GM19397 (cell line): ENCODE measurements at regions not wholly inside any gene's neighbourhood (a gene's known extent, or its start where the extent isn't known, plus 50 kb on each side); places are given as distances from the start of the nearest gene placed in this dataset.

Source experiments
- ATAC-seq: cut with Tn5 transposase; IDR thresholded peaks from one replicate; pipeline ENCODE4 v1.9.1; 2021; ENCODE audit warnings: mild to moderate bottlenecking, moderate library complexity; ENCODE audit not compliant: unreplicated experiment

DNA sequence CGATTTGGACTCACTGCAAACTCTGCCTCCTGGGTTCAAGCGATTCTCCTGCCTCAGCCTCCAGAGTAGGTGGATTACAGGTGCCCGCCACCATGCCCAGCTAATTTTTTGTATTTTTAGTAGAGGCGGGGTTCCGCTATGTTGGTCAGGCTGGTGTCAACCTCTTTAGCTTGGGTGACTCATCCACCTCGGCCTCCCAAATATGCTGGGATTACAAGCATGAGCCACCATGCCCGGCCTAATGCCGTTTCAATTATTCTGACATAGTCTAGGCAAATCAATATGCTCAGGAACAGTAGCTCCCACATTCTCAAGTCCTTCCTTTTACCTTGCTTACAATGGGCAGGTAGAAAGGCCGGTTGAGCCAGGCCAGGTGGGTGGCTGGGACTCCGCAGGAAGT is 82.0 kb upstream of the EEA1 start:
- no peak for ATAC-seq

DNA sequence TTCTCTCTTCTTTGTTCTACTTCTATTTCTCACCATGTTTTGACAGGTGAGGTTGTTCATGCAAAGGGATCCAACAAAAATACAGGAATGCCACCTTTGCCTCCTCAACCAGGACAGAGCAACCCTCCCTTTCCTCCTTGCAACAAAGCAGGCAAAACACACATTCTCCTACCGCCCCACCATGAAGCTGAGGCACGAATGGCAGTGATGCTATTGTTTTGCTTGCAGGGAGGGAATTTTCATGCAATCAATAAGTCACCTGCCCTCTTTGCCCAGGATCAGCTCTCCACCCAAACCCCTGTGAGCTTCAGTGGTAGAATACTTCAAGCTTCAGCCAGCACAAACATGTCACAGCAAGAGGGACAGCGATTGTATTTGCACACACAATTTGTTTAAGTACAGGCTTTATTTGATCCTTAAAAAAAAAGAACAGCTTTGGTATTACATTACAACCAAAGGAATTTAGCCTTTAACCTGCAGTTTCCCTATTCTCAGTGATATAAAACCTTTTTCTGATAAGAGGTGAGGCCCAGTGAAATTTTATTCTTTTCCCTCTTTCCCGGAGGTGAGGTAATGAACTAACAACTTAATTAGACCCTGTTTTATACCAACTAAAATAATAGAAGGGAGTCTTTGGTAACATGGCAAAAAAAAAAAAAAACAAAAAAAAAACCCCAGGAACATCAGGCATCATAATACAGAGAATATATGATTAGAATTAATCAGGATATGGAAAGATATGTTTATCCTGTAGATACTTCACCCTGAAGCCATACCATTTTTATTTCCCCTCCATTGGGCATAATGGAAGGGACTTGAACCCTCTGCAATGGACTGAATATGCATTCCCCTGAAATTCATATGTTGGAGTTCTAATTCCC is 87.0 kb upstream of the EEA1 start:
- no peak for ATAC-seq

DNA sequence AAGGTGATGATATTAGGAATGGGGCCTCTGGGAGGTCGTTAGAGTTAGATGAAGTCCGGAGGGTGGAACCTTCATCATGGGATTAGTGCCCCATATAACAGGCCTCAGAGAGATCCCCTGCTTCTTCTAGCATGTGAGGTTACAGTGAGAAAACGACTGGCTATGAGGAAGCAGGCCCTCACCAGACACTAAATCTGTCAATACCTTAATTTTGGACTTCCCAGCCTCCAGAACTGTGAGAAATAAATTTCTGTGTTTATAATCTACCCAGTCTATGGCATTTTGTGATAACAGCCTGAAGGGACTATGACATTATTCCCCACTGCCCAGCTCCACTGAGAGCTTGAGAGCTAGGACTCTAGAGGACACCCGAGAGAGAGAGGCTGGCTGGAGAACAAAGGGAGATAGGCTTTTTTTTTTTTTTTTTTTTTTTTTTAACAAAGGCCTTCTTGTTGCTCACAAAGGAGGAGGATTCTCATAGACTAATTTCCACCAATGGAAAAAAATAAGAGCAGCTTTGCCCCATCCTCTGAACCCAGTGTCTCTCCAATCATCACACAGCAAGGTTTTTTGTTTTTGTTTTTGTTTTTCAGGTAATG is 87.8 kb upstream of the EEA1 start:
- ATAC-seq: no peak

GRCh38 chr12:93018610-93019009 is 89.5 kb upstream of the EEA1 start:
- no peak for ATAC-seq

DNA sequence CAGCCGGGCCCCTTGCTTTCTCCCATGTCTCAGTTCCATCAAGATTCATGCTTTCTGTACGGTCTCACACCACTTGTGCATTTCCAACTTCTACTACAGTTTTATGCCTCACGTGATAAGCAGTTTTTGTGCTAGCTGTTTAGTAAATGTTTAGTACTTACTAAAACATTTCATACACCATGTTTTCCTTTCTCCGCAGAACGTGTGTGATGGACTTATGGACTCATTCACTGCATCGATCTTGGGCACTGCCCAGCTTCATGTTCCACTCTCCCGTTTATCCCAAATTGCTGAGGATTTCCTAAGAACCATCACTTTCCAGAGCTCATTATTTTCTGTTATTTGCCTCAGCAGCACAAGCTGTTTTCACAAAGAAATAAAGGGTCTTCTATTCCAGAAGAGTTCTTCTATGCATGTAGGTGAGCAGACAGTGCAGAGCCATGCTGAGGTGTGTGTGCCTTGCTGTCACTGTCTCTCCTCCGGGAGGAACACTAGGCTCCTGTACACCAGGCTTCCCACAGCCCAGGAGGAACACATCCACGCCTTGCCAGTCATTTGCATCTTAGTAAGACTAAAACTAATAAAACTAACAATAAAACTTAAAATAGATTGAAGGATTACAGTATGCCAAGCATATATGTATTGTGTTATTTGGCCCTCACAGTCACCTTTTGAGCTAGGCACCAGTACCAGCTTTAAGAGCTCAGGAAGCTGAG is 90.3 kb upstream of the EEA1 start:
- no peak for ATAC-seq

GRCh38 chr12:93019975-93020630 is 91.0 kb upstream of the EEA1 start:
- ATAC-seq: no peak

DNA sequence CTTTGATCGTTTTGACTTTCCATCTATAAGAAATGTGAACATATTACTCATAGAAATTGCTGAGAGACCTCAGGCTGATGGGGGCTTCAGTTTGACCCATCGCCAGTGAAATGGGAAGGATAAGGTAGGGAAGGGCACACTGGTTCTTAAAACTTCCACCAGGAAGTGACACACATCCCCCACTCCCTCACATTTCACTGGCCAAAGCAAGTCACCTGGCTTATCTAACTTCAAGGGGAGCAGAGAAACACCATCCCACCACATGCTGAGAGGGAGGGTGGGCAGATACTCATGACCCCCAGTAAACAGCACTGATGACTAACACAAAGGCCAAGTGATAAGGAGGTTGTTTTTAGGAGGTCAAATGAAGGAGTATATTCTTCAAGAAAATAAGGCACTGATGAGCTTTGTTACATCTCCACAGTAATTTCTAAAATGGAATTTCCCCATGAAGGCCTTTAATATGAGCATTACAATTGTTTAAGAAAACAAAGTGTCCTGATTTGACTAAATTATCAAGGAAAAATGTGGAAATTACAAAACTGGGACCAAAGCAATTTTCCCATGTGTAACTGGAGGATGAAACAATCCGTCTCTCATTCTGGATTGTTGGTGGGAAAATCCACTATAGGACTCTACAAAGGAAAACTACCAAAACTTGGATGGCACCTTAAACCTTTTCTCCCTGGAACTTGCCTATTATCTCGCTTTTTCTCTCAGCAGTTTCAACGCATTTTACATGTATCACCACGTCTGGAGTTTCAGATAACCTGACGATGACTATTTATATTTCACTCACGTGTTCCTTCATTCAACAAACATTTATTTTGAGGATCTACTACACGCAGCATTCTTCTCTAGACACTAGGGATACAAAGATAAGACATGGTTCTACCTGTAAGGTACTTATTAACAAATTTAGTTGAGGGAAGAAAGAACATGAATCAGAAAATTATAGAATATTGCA is 91.8 kb upstream of the EEA1 start:
- no peak for ATAC-seq

- ATAC-seq: no peak
Measured at GRCh38 chr12:93022603-93023340, 93.7 kb upstream of the EEA1 start.

DNA sequence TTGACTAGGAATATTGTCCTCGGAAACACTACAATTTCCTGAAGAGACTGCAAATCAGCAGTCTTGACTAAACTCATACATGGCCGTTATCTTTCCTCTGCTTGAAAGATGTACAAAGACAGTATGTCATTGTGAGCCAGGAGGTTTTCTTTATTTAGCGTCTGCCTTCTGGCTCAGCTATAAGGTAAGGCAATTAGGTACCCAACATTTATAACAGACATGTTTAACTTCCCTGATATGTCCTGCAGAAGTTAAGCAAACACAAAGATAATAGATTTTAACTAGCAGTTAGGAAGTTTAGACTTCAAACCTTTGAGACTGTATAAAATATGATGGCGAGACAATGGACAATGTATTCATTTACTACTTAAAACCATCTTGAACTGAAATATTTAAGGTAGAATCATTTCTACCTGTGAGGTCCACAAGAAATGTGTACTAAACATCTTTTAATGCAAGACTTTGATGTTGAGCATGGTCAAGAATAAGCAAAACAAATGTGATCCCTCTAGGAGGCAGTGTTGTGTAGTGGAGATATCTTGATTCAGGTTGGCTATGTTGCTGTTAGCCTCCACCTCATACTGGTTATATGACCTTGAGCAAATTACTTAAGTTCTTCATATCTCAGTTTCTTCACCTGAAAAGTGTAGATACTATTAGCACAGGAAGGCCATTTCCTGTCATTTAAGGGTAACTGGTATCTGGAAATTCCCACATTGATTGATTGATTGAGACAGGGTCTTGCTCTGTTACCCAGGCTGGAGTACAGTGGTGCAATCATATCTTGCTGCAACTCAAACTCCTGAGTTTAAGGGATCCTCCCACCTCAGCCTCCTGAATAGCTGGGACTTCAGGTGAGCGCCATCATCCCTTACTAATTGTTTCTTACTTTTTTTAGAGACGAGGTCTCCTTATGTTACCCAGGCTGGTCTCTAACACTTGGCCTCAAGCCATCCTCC is 96.3 kb upstream of the EEA1 start:
- no peak for ATAC-seq

GRCh38 chr12:93027041-93027440 is 97.9 kb upstream of the EEA1 start:
- no peak for ATAC-seq

DNA sequence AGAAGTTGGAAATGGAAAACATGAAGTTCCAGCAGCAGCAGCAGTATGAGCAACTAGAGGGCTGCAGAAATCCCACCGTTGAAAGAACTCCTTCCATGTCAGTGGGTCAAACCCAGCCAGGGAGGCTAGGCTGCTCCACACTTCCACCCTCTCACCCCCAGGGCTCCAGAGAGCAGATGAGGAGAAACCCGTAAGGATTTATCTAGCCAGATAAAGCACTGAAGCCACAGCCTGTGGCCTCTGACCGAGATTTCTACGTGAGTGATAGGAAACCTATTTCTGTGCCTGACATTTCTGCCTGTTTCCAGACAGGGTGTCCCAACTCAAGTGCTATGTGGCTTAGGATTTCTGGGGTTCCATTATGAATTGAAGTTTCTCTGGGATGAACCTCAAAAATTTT is 100.0 kb upstream of the EEA1 start:
- ATAC-seq: no peak

DNA sequence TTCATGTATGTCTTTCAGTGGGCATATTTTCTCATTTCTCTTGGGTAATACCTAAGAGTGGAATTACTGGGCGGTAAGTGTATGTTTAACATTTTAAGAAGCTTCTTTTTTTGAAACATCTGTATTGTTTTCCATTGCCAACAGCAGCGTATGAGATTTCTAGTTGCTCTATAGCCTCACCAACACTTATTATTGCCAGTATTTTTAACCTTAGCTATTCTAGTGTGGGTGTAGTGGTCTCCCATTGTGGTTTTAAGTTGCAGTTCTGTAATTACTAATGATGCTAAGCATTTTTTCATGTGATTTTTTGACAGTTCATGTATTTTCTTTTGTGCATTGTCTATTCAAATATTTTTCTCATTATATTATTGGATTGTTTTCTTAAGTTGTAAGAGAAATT is 101.9 kb upstream of the EEA1 start:
- ATAC-seq: no peak

- ATAC-seq: no peak
Measured at GRCh38 chr12:93032758-93033157, 103.7 kb upstream of the EEA1 start.

GRCh38 chr12:93033948-93034347 is 104.9 kb upstream of the EEA1 start:
- ATAC-seq: no peak

DNA sequence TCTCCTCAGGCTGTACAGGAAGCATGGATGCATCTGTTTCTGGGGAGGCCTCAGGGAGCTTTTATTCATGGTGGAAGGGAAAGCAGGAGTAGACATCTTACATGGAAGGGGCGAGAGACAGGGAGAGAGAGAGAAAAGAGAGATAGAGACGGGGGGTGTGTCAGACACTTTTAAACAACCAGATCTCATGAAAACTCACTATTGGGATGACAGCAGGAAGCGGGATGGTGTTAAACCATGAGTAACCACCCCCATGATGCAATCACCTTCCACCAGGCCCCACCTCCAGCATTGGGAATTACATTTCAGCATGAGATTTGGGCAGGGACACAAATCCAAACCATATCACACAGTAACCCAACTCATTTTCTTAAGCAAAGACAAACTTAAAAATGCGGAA is 110.0 kb upstream of the EEA1 start:
- no peak for ATAC-seq

DNA sequence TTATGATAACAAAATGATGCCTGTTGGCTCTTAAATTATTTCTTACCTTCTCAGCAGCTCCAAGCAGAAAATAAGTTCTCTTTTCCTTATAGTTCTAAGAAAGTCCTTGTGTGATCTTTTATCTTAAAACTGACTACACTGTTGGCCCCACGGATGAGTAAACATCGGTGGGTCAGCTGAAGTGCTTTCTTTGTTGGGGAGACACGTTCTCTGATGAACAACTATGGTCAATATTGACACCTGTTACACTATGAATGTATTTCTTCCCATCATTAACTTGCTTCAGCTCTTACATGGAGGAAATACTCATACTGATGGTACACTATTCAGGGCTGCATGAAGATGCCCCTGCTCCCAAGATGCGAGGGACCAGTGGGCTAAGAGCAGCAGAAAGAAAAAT is 110.8 kb upstream of the EEA1 start:
- no peak for ATAC-seq

- ATAC-seq: no peak
Measured at GRCh38 chr12:93040367-93040766, 111.3 kb upstream of the EEA1 start.

- no peak for ATAC-seq
Measured at GRCh38 chr12:93041416-93041815, 112.3 kb upstream of the EEA1 start.
